ENCODE measurements at regions not wholly inside any gene's neighbourhood (a gene's known extent, or its start where the extent isn't known, plus 50 kb on each side); places are given as distances from the start of the nearest gene placed in this dataset.

DNA sequence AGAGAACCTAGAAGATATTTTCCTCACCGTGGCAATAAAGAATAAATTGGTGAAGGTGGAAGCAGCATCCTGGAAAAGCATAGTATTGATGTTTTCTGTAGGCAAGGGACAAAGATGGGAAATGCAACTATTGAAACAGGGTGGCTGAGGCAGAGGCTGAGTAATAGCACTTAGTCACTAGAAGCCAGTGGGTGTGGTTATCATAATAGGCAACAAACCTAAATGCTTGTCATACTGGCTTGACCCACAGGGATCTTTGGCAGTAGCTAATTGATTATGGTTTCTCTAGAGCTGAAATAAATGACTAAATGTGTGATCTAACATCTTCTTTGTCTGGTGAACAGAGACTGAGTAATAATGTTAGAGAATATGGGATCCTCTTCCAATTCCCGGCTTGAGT is 353.6 kb upstream of the RPS6KA3 start:
- DNase-seq (ENCODE audit: low read depth), result no peak

DNA sequence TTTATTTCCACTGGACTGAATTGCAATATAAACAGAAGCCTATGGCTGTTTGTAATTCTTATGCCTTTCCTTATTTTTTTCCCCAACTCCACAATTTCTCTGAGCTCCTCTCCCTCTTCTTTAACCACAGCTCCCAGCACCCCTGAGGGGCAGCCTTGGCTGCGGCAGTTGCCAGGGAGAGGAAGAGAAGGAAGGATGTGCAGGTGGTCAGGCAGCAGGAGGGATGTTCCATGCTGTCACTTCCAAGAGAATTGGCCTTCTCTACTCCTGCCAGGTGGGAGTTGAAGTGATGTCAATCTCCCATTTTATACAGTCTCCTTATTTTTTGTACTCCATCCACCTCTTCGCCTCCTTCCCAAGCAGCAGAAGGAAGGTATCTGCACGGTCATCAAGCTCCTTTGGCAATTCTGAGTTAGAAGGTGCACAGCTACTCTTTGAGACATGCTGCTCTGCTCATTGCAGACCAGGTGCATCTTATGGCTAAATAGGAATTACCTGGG is 343.3 kb upstream of the RPS6KA3 start:
- DNase-seq (ENCODE audit: low read depth), result no peak

DNA sequence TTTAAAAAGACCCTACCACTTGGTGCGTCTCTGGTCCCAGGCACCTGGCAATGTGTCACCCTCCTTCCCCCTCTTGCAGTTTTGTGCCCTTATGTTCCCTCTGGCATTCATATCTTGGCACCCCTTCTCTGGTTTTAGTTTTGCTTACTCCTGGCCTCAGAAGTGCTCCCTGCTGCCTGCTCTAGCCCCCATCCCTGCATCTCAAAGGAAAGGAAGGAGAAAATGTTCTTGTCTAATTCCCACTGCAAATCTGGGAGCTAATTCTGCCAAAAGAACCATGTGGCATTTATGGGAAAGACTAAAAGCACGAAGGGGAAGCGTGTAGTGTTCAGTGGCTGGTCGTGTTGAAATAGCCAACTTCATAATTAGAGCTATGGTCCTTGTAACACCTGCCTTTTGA is 340.1 kb upstream of the RPS6KA3 start:
- DNase-seq (ENCODE audit: low read depth), result no peak

DNA sequence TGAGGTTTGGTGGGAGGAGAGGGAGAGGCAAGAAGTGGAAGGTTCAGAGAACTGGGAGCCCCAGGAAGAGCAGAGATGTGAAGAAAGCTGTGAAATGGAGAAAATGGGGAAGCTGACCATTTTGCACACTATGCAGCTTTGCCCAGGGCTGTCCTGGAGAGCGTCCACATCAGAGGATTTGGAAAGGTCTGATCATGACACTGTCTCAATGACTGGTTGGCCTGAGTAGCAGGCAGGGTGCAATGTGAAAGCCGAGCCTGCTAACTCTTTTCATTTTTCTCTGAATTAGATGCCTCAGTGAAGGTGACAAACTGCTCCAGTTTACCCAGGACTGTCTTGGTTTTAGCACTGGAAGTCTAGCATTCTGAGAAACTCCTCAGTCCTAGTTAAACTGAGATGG is 330.1 kb upstream of the RPS6KA3 start:
- DNase-seq (ENCODE audit: low read depth), result no peak

DNA sequence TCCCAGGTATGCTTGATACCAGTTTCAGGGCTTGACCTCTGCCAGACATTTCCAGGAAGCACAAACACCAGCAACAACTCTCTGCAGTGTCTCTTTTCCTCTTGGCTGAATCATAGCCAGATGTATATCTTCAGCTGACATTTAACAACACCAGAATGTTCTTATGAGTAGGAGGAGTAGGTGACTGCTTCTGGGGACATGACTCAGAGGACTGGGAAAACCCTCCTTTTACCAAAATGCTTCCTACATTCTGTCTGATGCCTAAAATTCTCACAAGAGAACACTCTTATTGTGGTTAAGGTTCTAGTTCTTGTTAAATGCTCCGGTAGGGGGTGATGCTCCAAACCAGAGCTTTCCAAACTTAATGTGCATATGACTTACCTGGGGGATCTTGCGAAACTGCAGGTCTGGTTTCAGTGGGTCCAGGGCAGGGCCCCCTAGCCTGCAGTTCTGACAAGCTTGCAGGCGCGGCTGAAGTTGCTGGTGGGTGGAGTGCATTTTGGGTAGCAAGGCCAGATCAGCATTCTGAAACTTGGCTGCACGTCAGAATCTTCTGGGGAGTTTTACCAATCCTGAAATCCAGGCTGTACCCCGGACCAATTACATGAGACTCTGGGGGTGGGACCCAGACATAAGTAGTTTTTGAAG is 329.3 kb upstream of the RPS6KA3 start:
- no peak for DNase-seq (ENCODE audit: low read depth)

DNA sequence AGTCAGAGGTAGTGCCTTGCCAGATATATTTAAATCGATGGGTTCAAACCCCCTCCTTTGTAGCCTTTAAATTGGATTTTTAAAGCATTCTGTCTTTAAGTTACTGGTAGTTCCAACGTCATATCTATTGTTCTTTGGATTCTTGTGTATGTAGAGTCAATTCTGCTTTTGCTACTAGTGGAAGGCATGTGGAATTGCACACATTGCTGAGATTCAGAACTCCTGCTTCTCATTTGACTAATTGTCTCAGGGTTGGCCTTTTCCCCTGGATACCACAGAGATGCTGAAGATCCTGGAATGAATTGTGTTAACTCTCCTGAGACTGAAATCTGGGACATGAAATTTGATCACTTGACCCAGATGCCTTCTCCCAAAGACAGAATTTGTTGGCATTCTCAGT is 328.3 kb upstream of the RPS6KA3 start:
- DNase-seq (ENCODE audit: low read depth), result no peak

DNA sequence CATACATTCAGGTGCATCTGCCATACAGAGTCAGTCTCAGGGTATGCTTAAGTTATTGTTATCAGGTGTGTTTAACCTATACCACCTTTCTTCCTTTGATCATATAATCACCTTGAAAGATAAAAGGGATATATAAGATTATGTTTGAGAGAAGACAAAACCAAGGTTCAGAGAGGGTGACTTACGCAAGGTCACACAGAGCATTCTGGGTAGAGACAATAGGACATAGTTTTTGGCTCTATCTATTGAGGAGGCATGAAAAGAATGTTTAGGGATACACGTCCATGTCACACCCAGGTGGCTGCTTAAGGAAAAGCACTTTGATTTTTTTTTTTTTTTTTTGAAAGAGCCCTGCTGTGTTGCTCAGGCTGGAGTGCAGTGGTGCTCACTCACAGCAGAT is 327.1 kb upstream of the RPS6KA3 start:
- DNase-seq (ENCODE audit: low read depth), result no peak

DNA sequence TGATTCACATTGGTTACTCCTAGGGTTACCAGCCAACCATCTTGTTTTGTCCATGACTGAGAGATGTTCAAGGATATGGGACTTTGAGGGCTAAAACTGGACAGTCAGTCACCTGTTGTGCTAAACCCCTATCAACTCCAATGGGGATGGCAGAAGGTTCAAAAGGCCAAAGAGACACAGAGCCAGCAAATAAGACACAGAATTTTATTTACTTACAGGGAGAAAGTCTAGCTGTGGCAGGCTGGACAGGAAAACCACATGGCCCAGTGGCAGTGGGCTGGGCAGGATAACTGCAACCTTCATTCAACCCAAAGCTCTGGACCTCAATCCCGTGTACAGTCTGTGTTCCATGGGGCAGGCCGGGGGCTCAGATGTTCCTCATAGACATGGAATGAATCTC is 326.7 kb upstream of the RPS6KA3 start:
- DNase-seq (ENCODE audit: low read depth), result no peak

DNA sequence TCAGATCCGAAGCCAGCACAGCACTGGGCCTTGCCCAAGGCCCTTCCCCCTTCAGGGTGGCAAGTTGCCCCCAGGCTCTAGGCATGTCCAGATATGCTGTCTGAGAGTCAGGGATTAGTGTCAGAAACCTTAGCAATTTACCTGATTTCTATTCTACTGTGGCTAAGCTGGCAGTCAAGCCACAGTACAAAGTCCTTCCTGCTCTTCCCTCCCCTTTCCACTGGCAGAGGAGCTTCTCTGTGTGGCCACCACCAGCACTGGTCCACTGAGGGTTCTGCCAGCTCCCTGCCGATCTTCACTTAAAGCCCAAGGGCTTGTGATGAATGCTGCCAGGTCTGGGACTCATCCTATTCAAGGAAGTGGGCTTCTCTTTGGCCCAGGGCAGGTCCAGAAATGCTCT is 324.5 kb upstream of the RPS6KA3 start:
- DNase-seq (ENCODE audit: low read depth), result no peak

DNA sequence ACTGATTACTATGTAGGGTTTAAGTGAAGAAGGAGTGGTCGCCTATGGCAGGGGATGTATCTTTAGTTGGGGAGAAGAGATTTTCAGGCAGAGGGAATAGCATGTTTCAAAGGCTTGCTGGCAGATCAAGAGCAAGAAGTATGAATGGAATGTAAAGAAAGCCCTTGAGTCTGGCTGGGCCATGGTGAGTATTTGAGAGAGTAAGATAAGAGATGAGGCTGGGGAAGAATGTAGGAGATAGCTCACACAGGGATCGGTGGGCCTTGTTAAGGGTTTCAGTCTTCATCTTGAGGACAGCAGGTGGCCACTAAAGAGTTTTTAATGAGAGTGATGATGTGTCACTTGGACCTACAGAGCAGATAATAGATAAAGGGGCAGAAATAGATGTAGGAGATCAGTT is 319.1 kb upstream of the RPS6KA3 start:
- DNase-seq (ENCODE audit: low read depth), result no peak

DNA sequence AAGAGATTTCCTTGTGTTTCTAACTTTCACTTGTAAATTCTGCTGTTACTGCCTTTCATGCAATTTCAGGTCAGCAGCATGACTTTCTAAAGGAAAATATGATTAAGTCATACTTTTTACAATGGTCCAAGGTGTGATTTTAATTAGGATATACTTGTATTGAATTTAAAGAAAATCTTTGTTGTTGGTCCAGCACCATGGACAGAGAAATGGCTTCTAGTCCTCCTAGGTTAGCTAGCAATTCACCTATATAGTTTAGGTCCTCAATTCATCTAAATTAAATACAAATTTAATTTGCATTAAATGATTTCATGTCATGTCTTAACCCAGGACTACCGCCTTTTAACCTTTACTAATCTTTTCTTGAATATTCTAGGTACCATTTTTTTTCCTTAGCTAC is 304.9 kb upstream of the RPS6KA3 start:
- no peak for DNase-seq (ENCODE audit: low read depth)

DNA sequence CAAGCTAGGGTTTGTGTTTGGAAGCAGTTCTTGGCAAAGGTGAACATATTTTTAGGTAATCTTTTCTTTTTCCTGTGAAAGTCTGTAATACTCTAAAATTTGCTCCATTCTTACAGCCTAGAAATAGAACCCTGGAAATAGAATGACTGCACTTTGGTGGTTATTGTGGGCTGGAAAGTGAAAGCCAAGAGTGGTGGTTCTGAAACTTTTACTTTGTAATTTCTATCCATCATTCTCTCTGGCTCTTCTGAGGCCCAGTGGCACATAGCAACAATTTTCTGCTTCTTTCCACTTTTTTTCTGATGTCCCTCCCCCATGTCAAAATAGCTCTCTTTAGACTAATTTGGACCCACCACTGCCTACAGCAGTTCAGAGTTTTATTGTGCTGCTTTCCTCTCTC is 300.4 kb upstream of the RPS6KA3 start:
- no peak for DNase-seq (ENCODE audit: low read depth)

DNA sequence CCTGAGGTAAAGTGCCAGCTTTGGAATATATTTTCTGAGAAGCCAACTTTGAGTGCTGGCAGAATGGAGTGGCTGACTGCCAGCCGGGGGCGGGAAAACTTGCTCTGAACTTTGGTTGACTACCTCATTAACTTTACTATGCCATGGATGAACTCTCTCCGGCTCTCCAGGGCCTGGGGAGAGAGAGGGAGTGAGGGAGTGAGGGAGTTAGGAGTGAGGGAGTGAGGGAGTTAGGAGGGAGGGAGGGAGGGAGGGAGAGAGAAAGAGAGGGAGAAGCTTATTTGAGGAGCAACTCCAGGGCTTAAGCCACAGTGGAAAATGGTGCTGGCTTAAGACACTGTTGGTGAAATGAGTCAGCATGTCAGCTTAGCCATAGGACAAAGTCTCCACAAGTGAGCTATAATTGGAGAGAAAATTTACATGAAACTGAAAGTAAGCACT is 280.9 kb upstream of the RPS6KA3 start:
- peak; percentile 38 for DNase-seq (ENCODE audit: low read depth)

DNA sequence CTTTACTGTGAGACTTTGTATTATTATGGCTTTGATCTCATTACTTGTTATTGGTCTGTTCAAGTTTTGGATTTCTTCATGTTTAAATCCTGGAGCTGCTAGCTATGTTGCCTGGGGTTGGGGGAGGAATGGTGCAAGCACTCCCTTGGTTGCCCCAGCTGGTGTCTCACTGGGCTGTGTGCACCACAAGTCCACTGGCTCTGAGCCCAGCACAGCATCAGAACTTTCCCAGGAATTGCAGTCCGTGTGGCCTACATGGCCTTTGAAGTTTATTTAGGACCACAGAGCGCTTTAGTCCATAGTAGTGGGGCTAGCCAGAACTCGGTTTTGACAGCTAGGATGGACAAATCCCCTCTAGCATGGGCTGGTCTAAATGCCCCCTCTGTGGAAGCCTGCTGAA is 278.8 kb upstream of the RPS6KA3 start:
- no peak for DNase-seq (ENCODE audit: low read depth)

DNA sequence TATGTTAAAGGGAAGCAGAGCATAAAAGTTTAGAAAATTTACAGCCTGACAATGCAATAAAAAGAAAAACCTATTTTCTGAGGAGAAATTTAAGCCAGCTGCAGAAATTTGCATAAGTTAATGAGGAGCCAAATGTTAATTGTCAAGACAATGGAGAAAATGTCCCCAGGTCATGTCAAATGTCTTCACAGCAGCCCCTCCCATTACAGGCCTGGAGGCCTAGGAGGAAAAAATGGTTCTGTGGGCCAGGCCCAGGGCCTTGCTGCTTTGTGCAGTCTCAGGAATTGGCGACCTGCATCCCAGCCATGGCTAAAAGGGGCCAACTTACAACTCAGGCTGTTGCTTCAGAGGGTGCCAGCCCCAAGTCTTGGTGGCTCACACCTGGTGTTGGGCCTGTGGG is 275.4 kb upstream of the RPS6KA3 start:
- DNase-seq (ENCODE audit: low read depth), result no peak

DNA sequence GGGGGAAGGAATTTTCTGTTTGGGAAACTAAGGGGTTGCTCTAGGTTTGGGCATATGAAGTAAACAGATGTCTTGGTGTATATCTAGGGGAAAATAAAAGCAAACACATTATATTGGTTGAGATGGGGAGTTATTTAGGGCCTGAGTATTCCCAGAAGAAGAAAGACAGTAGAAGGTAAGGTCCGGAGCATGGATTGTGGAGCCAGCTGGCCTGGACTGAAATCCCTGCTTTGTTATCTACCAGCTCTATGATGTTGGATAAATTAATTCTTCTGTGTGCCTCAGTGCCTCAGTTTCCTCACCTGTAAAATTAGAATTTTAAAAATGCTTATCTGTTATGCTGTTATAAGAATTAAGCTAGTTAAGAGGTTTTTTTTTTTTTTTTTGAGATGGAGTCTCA is 272.3 kb upstream of the RPS6KA3 start:
- no peak for DNase-seq (ENCODE audit: low read depth)

DNA sequence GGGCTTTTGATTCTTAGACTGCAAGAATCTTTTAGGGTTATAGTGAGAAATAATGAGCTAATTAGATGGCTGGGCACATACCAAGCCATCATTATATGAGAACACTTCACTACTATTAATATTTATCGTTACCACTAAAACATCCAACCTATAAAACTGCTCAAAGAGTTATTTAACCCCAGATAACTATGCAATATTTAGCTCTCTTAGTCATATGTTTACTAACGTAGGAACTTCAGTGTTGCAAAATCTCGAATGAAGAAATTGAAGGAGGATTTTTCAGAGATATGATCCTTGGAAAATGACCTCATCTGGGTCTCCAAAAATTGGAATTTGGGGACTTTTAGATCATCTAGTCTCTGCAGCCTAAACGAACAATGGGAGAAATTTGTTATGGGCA is 265.0 kb upstream of the RPS6KA3 start:
- DNase-seq (ENCODE audit: low read depth), result no peak

DNA sequence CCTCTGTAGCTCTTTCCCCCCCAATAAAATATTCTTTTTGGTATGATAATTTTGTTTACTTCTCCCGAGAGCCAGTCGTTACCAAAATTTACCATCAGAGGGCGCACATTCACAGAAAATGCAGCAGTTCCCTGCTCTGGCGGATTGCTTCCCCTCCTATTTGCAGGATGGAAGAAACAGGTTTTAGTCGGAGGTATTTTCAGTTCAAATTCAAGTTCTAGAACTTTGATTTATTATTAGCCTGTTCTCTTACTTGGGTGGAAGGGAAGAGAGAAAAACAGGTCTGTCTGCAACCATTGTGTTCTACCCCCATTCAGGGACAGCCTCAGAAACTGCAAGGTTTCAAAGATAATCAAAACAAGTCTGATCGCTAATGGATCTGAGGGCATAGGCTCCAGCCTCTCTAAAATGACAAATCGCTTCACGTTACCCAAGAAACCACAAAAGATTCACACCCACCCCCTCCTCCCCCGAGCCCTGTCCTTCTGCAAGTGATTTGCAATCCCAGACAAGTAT is 263.8 kb upstream of the RPS6KA3 start:
- DNase-seq (ENCODE audit: low read depth), result peak; percentile 22

DNA sequence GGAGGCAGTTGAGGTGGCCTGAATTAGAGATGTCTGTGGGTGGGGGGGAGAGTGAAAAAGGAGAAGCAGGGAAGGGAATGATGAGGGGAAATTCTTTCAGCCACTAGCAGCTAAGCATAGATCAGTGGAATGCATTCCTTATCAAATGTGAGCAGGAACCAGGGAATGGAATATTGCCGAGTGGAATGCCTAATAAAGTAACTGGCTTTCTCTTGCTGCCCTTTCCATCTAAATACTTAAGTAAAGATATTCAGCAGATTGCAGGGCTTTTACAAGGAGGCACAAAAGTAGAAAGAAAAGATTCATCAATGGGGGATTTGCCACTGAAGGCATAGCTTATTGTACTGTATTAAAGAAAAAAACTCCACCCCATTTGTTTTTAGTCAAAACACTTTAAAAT is 263.0 kb upstream of the RPS6KA3 start:
- DNase-seq (ENCODE audit: low read depth), result no peak

DNA sequence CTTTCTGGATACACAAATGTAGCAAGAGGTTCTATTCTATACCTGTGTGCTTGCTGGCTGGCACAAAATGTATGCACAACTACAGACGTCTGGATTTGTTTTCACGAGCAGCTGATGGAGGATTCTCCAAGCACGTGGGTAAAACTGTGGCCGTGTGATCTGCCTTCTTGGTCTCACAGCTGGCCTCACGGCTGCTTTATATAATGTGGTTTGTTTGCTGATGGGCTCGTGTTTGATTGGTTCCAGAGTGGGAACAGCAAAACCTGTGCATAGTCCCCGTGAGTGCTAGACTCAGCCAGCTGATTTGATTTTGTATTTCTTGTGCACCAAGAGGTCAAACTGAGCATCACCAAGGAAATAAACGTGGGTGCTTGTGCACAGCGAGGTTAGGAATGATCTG is 262.6 kb upstream of the RPS6KA3 start:
- no peak for DNase-seq (ENCODE audit: low read depth)

DNA sequence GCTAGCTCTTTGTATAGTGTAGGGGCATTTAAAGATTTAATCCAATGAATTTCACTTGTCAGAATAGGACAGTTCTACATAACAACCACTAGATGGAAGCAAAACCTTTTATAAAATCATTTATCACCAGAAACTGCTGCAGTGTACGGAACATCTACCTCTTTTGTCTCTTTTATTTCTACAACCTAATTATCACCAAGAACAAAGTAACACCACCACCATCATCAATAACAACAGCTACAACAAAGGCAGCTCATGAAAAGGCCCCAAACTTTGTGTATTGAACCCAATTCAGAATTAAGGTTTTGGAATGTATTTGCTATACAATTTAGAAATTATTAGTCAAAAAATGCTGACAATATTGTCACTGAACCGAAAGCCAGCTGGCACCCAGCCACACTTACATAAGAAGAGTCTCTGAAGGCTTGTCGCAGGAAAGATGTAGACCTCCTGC is 260.9 kb upstream of the RPS6KA3 start:
- DNase-seq (ENCODE audit: low read depth), result no peak

DNA sequence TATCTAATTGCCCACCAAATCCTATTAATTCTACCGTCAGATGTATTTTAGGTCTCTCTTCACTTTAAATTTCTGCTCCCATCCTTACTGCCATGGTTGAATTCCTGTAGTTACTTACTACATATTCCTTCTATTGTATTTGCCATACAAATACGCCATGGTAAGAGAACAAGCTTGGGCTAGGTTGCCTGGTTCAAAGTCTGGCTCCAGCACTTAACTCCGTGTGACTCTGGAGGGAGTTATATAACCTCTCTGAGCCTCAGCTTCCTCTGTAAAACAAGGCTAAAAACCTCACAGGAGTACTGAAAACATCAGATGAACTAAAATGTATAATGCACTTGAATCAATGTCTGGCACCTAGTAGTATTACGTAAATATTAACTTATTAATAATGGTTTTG is 260.3 kb upstream of the RPS6KA3 start:
- DNase-seq (ENCODE audit: low read depth), result no peak

DNA sequence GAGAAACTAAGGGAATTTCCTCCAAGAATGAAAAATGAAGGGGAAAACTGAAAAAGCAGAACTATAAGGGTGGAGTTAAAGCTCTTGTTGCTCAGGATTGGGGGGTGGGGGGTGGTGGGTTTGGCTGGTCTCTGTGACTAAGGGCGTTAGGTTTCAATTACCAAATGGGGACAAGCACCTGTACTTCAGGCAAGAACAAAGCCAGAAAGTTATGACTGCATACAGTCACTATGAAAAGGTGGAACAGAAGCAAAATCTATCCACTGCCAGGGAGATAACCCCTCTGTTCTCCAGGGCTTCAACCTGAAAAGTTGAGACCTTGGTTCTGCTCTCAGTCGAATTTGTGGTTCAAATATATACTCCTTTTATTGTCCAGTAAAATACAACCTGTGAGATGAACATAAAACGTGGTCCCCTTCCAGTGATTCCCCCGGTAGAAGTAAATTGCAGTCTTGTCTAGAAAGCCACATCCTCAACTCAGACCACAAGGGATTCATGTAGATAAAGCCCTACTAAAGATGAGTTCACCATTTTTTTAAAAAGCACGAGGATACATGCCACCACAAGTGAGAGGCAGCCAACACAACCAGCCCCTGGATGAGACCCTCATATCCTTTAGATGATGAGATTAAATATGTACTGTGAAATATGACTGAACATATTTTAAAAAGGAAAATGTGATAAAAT is 257.1 kb upstream of the RPS6KA3 start:
- DNase-seq (ENCODE audit: low read depth), result no peak

Data from Daoy (cell line).